ENCODE measurements at regions not wholly inside any gene's neighbourhood (a gene's known extent, or its start where the extent isn't known, plus 50 kb on each side); places are given as distances from the start of the nearest gene placed in this dataset.

DNA sequence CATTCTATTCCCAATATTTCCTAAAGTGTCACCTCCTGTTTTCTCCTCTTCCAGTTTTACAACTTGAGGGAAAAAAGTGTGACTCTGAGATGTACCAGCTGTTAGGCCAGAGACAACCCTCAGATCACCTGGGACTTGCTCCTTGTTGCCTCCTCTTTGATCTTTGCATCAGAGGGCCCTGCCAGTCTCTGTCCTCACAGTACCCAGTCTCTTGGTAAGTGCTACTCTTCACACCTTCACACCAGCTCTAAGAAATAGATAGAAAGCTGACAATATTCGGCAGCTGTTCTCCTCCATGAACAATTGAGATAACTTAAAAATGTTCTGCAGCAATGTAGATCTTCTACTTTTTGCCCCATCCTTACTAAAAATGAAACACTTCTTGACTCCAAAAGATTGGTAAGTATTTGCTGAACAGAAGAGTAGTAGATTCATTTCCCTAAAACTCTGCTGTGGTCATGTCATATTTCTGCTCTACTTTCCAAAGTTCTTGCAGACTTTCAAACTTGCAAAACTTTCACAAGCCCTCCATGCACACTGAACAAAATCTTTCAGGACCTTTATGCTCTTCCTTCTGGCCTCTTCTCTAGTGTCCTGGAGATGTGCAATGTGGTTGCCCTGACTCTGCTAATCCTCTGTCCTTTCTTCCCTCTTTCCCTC lies 188.6 kb downstream of the SNX18 start:
- DNase-seq: no peak

- no peak for DNase-seq
These were observed 187.3 kb downstream of the SNX18 start for GRCh38 chr5:54704825-54705224.

DNA sequence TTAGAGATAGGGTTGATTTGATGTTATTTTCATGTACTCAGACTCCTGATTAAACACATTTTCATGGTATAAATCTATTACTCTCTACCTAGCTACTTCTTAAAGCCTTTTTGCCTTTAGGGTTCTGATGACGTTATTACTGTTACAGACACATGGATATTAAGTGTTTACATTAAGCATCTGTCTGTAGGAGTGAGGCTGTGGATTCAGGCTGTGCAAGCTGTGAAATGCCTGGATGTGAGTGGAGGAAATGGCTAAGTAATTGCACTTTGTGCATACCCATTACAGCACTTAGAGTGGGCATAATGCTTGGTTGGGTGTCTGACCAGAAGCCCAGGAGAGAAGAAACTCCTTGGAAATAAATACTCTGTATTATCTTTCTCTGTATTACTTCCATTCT lies 186.8 kb downstream of the SNX18 start:
- no peak for DNase-seq

DNA sequence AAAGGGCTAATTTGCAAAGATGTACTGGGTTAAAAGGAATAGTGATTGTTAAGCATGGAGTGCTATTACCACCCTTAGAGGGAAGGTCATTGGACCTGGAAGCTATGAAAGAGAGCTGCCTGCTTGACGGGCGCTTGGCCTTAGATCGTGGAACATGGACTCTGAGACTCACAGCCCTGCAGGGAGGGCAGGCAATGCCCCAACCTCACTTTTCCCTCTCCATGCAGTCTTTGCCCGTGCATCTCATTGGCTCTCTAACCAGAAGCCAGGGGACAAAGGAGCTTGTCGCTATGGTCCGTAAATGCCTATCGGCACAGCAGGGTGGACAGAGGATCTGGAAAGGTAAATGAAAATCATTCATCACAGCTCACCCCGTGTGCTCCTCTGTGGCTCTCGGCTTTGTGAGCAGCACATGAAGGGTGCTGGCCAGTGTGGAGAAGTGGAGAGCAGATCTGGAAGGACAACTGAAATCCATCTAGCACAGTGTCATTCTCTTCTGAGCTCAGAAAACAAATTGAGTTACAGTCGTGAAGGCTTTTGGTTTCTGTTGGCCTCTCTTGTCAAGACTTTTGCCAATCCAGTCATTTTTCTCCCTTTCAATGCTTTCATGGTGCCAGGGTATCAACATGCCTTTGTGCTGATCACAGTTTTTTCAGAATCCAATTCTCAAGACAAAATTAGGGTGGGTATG lies 186.2 kb downstream of the SNX18 start:
- no peak for DNase-seq

GRCh38 chr5:54703133-54703532 lies 185.6 kb downstream of the SNX18 start:
- DNase-seq: no peak

GRCh38 chr5:54702470-54702869 lies 184.9 kb downstream of the SNX18 start:
- DNase-seq: no peak

DNA sequence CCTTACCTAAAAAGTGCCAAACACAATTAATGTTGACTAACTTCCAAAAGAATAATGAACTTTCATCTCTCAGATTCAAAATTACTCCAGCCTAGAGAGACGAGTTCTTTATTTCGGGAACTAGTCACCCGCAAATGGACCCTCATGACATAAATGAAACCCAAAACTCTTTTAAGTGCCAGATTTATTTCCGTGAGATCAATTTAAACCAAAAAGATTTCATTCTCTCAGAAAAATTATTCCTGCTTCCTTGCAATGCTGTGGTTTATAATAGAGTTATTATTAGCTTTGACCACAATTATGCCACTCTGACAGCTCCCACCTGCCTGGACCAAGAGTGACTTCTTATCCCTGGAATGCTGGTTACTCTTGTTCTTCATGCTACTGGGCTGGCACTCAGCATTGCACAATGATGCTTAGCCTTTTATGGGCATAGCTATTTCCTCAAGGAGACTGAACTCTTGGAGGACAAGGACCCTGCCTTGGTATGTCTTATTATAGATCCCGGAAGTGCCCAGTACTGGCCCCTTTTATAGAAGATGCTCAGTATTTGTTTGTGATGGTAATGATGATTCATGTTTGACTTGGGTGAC lies 183.5 kb downstream of the SNX18 start:
- no peak for DNase-seq

DNA sequence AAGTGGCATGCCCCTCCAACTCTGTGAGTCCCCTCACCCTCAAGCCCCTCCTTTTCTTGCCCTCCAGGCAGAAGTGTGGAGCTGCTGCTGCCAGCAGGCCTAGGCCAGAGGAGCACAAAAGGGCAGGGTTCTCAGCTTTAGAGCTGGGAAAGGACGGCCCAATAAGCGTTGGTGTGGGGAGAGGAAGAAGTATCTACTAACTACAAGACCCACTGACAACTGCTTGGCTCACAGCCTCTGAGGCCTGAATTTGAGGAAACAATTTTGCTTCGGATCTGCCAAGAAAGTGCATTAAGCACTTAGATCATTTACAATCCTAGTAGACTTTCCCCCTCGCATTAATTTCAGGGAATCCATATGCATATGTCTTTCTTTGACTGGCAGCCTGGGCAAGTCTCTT lies 179.4 kb downstream of the SNX18 start:
- no peak for DNase-seq

GRCh38 chr5:54696346-54696745 lies 178.8 kb downstream of the SNX18 start:
- no peak for DNase-seq

DNA sequence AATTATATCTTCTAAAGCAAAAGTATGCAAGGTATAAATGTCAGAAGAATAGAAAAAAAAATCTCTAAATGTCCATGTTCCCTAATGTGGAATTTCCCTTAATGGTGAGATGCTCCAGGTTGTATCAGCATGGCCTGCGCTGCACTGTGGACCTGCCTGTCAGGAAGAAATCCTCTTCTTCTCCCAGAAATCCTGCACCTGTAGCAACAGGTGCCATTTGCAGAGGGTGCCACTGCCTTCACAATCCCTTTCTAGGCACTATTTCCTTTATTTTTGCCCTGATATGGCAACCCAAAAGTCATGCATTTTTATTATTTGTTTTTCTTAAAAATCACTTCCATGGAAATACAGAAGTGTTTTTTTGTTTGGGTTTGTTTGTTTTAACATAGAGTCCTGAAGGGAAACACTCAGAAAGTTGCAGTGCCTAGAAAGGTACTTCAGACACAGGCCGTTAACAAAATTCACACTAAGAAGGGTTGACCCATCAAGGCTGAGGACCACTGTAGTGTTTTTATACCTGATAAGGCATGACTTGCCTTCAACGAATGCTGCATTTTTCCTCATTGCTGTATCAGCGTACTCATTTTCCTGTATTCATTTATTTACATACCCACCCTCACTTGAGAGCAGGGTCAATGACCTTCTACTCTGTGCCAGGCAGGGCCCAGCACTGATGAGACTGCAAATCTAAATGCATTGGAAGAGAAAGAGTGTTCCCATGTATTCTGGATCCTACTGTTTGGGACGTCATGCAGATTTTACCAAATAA lies 177.8 kb downstream of the SNX18 start:
- no peak for DNase-seq

DNA sequence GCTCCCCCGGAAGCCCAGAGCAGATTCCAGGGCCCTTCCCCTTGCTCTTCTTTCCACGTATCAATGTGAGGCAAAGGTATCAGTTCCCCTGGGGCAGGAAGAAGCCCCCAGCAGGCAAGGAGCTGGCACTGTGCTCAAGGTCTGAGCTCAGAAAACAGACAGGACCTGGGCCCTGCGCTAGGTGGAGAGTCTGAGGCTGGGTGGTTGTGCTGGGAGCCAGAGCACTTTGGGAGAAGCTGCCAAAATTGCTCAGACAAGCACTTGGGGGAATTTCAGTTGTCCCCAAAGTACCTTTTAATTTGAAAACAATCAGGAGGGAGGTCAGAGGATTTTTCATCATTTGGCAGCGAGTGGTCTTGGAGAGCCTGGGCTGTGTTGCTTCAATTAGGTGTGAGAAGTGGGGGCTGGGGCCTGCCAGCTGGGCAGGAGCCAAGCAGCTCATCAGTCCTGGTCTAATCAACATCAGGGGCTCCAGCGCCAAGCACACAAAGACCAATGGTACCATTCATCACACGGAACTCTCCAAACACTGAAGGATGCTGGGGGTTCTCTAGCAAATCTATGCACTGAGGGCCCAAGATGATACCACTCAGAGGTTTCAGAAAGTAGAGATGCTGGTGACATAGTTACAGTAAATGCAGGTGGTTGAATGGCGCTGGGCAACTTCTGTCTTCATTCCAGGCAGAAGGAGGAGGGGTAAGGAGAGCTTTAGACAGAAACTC lies 176.5 kb downstream of the SNX18 start:
- DNase-seq: no peak

GRCh38 chr5:54692631-54693030 lies 175.1 kb downstream of the SNX18 start:
- no peak for DNase-seq

DNA sequence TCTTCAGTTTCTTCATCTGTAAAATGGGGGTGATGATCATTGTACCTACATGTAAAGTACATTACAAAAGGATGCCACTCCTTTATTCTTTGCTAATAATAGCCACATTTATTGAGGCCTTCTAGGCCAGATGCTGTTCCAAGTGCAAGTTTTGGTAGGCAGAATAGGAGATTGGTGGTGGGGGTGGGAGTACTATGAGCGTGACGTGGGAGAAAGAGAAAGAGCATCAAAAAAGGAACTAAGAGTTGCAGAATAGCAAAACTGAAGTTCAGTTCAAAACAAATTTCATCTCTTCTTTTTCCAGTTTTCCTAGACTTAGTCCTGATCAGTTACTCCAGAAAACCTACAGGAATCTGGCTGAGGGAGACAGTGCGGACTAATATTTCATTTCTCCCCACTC lies 174.1 kb downstream of the SNX18 start:
- DNase-seq: no peak

DNA sequence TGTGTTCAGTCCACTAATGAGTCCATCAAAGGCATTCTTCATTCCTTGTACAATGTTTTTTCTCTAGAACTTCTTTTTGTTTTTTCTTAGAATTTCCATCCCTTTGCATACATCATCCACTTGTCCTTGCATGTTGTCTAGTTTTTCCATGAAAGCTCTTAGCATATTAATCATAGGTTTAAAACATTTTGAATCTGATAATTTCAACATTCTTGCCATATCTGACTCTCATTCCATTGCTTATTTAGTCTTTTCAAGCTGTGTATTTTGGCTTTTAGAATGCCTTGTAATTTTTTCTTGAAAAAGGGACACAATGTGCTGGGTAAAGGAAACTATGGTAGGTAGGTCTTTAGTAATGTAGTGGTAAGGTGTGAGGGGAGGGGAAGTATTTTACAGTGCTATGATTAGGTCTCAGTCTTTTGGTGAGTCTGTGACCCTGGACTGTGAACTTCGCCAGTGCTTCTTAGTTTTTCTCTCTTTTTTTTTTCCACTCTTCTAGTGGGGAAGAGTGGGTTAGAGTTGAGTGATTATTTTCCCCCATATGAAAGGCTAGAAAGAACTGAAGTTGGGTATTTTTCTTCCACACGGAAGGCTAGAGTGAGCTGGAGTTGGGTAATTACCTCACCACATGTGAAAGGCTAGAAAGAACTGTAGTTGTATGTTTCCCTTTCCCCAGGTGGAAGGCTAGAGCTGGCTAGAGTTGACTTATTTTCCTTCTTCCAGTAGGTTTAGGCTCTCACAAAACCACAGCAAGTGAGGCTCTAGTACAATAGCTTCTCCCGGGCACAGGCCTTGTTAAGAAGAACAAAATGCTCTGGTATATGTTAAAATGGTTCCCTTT lies 172.1 kb downstream of the SNX18 start:
- no peak for DNase-seq

- DNase-seq: no peak
These were observed 163.4 kb downstream of the SNX18 start for GRCh38 chr5:54680998-54681397.

GRCh38 chr5:54679686-54680085 lies 162.1 kb downstream of the SNX18 start:
- no peak for DNase-seq

GRCh38 chr5:54678737-54679136 lies 161.2 kb downstream of the SNX18 start:
- no peak for DNase-seq

DNA sequence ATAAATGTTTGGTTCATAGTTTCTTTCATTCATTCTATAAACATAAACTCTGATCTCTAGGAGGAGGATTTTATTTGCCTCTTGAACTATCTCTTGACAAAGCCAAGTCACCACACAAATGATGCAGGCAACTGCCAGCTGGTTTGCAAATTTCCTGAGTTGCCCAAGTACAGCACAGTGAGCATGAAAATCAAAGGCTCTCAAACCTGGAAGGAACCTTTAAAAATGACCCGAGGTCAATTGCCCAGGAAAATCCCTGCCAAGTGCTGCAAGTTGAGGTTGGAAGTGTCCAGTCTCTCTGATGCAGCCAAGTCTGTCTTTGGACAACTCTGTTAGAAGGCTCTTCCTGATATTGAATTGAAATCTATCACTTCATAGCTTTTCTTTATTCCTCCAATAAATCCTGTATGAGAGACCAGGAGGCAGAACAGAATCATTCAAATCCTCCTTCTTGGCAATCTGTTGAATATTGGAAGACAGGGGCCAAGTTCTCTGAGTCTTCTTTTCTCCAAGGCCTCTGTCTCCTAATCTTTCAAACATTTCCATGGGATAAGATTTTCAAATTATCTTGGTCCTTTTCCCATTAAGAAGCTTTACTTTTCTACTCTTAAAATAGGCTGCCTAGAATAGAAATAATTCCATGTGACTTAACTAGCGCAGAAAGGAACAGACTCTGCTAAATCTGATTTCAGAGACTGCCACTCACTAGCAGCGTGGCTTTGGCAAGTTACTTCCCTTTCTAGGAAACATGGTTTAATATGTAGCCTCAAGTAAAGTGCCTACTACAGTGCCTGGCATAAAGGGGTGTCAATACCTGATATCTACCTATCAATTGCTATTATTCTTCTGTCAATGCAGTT lies 159.2 kb downstream of the SNX18 start:
- no peak for DNase-seq

DNA sequence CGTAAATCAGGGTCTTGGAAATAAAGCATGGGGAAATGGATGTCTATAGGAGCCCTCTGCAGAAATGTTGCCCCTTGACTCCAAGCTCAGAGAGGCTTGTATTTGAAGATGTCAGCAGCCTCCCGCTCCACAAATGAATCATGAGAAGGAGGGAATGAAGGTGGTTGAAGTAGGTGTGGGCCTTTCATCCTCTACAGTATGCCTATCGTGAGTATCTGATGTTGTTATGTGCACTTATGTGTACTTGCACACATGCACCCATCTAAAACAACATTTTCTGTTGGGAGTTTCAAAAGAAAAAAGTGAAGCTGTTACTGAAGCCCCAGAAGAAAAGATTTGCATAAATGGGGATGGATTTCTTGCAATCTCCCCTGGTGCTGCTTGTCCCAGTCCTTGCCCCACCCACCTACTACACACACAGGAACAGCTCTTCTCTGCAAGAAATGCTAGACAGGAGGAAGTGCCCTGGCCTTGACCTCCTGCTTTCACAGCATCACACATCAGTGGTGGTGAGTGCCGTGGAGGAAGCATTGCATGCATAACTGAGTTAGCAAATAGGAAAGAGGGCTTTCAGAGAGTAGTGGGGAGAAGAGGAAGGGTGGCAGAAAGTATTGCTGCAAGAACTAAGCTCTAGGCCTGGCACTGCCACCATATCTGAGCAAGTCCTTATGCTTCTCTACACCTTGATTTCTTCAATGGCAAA lies 156.1 kb downstream of the SNX18 start:
- no peak for DNase-seq

GRCh38 chr5:54672871-54673270 lies 155.3 kb downstream of the SNX18 start:
- DNase-seq: no peak
